GM18870 (cell line): ENCODE measurements at regions not wholly inside any gene's neighbourhood (a gene's known extent, or its start where the extent isn't known, plus 50 kb on each side); places are given as distances from the start of the nearest gene placed in this dataset.
"Not testable (repeated sequence)": the region's sequence is repeated elsewhere in the genome, so short reads cannot be mapped to it uniquely, and the experiment has no call there.

Experiments
- ATAC-seq: cut with Tn5 transposase; IDR thresholded peaks from one replicate; pipeline ENCODE4 v1.9.1; 2021; ENCODE audit warnings: moderate library complexity; ENCODE audit not compliant: unreplicated experiment

- ATAC-seq = not testable (repeated sequence)
These were observed 116.1 kb upstream of the GJE1 start for GRCh38 chr6:142016666-142017065.

- ATAC-seq = not testable (repeated sequence)
These were observed 117.3 kb upstream of the GJE1 start for GRCh38 chr6:142015463-142015862.

GRCh38 chr6:142015011-142015410, 117.7 kb upstream of the GJE1 start:
- ATAC-seq = no peak

- no peak for ATAC-seq
These were observed 118.2 kb upstream of the GJE1 start for GRCh38 chr6:142014515-142014914.

GRCh38 chr6:142013875-142014495, 118.7 kb upstream of the GJE1 start:
- ATAC-seq = no peak

- ATAC-seq = peak; percentile 98
These were observed 119.4 kb upstream of the GJE1 start for GRCh38 chr6:142013287-142013686.

GRCh38 chr6:142011775-142012174, 121.0 kb upstream of the GJE1 start:
- ATAC-seq = no peak

GRCh38 chr6:142011156-142011555, 121.6 kb upstream of the GJE1 start:
- no peak for ATAC-seq

- no peak for ATAC-seq
These were observed 123.1 kb upstream of the GJE1 start for GRCh38 chr6:142009647-142010046.

GRCh38 chr6:142008781-142009180, 123.9 kb upstream of the GJE1 start:
- ATAC-seq = no peak

- no peak for ATAC-seq
These were observed 124.5 kb upstream of the GJE1 start for GRCh38 chr6:142008016-142008735.

- no peak for ATAC-seq
These were observed 127.7 kb upstream of the GJE1 start for GRCh38 chr6:142005021-142005420.

- no peak for ATAC-seq
These were observed 129.8 kb upstream of the GJE1 start for GRCh38 chr6:142002825-142003405.

GRCh38 chr6:141996823-141997222, 135.9 kb upstream of the GJE1 start:
- no peak for ATAC-seq

- no peak for ATAC-seq
These were observed 140.6 kb upstream of the GJE1 start for GRCh38 chr6:141992109-141992508.

- ATAC-seq = peak; percentile 53
These were observed 141.9 kb upstream of the GJE1 start for GRCh38 chr6:141990840-141991239.

- ATAC-seq = no peak
These were observed 143.1 kb upstream of the GJE1 start for GRCh38 chr6:141989706-141989959.

GRCh38 chr6:141988954-141989705, 143.6 kb upstream of the GJE1 start:
- ATAC-seq = peak; percentile 83

- no peak for ATAC-seq
These were observed 144.4 kb upstream of the GJE1 start for GRCh38 chr6:141988327-141988726.

- ATAC-seq = no peak
These were observed 146.3 kb upstream of the GJE1 start for GRCh38 chr6:141986457-141986856.

GRCh38 chr6:141981190-141981589, 151.5 kb upstream of the GJE1 start:
- no peak for ATAC-seq

GRCh38 chr6:141977782-141978181, 154.9 kb upstream of the GJE1 start:
- no peak for ATAC-seq
